GM18517 (cell line): ENCODE measurements at regions not wholly inside any gene's neighbourhood (a gene's known extent, or its start where the extent isn't known, plus 50 kb on each side); places are given as distances from the start of the nearest gene placed in this dataset.
"Not testable (repeated sequence)": the region's sequence is repeated elsewhere in the genome, so short reads cannot be mapped to it uniquely, and the experiment has no call there.

ENCODE experiments used
- ATAC-seq: cut with Tn5 transposase; IDR thresholded peaks from one replicate; pipeline ENCODE4 v1.9.1; 2021; ENCODE audit warnings: mild to moderate bottlenecking, moderate library complexity; ENCODE audit not compliant: unreplicated experiment

DNA sequence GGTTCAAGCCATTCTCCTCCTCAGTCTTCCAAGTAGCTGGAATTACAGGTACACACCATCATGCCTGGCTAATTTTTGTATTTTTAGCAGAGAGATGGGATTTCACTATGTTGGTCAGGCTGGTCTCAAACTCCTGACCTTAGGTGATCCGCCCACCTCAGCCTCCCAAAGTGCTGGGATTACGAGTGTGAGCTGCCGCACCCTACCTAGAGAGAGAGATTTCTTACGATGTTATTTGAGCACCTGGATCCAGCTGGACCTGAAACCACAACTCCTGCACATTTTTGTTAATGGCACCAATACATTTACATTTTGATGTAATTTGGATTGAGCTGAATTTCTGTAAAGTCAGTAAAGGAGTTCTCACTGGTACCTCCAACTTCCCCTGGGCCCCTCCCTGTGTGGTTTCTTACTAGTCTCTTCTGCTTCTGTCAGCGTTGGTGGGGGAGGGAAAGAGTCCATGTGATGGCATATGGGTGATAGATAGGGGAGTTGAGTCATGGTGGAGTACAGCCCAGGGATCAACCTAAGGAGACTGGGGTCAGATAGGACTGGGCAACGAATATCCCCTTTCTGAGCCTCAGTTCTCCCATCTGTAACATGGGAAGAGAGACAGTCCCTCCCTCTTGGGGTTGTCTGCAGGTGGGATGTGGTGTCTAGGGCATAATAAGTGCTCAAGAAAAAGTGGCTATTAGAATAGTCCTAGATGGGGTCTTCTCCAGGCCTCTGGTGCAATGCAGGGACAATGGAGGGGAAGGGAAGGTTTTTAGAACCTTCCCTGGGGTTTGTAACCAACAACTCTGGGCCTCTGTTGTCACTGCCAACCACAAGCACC lies 83.3 kb upstream of the MED13L start:
- no peak for ATAC-seq

DNA sequence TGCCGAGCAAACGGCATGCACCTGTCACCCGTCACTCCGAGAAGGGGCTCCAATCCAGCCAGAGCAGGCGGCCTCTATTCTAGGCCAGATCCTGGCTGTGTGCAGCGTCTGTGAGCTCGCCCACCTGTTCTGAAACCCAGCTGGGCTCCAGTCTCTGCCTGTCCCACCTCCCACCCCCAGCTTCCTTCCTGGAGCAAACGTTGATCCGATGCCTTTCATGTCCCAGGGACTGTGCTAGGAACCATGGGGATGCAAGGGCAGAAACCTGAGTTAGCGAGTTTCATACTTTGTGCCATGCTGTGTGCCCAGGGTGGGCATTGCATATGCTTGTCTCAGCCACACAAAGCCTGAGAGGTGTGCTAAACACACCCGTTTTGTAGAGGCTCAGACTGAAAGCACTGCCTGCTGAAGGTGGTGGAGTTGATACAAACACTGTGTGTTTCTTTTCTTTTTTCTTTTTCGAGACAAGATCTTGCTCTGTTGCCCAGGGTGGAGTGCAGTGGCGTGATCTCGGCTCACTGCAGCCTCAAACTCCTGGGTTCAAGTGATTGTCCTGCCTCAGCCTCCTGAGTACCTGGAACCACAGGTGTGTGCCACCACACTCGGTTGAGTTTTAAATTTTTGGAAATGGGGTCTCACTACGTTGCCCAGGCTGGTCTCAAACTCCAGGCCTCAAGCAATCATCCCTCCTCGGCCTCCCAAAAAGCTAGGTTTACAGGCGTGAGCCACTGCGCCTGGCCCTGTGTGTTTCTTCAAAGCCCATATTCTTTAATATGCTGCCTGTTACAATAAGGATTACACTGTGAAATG lies 84.1 kb upstream of the MED13L start:
- no peak for ATAC-seq

GRCh38 chr12:116365114-116365513 lies 87.6 kb upstream of the MED13L start:
- ATAC-seq = no peak

DNA sequence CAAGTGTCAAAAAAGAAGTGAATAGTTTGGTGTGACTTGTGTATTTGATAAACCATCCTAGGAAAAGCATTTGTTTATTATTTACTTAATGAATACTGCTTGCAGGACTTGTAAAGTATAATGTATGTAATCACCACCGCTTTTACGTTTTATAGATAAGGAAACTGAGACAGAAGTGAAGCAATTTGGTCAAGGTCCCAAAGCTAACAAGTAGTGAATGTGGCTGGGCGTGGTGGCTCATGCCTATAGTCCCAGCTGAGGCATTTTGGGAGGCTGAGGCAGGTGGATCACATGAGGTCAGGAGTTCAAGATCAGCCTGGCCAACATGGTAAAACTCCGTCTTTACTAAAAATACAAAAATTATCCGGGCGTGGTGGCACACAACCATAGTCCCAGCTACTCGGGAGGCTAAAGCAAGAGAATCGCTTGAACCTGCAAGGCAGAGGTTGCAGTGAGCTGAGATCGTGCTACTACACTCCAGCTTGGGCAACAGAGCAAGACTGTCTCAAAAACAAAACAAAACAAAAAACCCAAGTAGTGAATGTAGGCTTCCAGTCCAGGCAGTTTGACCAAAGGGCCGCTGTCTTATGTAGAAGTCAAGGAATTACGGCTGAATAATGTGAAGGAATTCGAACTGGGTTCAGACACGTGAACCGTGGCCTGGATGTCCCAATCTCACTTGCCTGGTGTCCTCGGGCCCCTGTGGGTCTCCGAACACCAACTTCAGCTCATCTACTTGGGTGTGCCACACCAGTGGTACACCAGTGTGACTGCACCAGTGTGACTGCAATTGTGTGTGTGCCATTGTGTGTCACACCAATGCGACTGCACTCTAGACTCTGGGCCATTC lies 88.3 kb upstream of the MED13L start:
- no peak for ATAC-seq

DNA sequence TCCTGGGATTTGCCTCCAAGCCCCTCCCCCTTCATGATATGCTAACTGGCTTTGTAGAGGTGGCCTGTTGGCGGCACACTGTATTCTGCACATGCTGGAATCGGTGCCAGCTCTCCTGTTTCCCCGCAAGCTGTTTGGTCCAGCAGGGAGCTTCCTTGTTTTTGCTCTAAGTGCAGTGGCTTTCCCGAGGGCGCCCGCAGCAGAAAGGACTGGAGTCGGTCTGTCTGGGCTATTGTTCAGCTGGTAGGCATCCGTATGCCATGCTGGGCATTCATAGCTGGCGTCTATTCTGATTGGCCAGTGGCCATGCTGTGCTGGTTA lies 88.9 kb upstream of the MED13L start:
- ATAC-seq = no peak

- no peak for ATAC-seq
These were observed 89.3 kb upstream of the MED13L start for GRCh38 chr12:116366824-116367223.

- ATAC-seq = no peak
These were observed 91.0 kb upstream of the MED13L start for GRCh38 chr12:116368196-116369194.

- ATAC-seq = no peak
These were observed 92.5 kb upstream of the MED13L start for GRCh38 chr12:116370004-116370404.

DNA sequence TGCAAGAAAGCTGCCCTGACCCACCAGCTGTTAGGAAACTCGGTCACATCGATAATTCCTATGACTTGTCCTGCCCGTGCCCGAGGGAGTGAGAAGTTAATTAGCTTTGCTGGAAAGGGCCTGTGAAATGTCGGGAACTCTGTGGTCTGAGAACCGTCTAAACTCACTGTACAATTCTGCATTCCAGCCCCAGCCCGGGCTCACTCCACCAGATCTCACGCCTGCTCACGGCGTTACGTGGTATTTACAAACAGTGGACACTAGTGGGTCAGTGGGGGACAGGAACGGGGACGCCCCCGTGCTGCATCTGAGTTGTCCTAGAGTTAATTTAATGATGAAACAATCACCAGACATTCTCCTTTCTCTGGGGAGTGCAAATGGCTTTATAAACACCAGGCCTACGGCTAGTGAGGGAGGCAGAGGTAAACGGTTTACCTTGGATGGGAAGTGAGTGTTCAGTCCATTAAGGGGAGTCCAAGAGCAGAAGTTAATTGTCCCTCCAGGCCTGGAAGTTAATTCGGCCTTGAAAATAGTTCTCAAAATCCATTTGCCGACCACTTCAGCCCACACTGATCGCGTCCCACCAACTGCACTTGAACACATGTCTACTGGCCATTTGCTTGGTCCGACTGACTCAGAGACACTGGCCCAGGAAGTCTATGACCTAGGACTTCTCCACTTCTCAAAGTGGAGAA lies 93.5 kb upstream of the MED13L start:
- no peak for ATAC-seq

GRCh38 chr12:116372815-116373214 lies 95.3 kb upstream of the MED13L start:
- ATAC-seq = no peak

- ATAC-seq = no peak
These were observed 96.2 kb upstream of the MED13L start for GRCh38 chr12:116373572-116374206.

DNA sequence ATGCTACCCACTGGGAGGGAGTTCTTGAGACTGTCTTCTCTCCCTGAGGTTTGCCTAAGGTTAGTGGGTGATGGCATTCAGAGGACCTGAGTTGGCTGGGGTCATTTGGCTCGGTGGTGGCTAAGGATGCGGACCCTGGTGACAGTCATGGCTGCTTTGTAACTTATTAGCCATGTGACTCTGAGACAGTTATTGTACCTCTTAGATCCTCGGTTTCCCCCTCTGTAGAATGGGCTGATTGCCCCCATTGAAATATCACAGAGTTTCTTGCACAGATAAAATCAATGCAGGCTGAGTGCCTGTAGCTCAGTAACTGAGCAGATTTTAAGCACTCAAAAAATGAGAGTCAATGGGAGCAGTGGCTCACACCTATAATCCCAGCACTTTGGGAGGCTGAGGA lies 96.7 kb upstream of the MED13L start:
- ATAC-seq = no peak

DNA sequence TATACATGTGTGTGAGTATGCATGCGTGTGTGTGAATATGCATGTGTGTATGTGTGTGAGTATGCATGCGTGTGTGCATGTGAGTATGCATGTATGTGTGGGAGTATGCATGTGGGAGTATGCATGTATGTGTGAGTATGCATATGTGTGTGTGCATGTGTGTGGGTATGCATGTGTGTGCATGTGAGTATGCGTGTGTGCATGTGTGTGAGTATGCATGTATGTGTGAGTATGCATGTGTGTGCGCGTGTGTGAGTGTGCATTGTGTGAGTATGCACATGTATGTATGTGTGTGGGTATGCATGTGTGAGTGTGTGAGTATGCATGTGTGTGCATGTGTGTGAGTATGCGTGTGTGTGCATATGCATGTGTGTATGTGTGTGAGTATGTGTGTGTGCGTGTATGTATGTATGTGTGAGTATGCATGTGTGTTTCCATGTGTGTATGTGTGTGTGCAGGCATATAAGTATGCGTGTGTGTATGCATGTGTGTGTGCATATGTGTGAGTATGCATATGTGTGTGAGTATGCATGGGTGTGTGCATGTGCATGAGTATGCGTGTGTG lies 97.9 kb upstream of the MED13L start:
- no peak for ATAC-seq

- no peak for ATAC-seq
These were observed 99.1 kb upstream of the MED13L start for GRCh38 chr12:116376354-116377193.

GRCh38 chr12:116377194-116377571 lies 99.7 kb upstream of the MED13L start:
- ATAC-seq = not testable (repeated sequence)

GRCh38 chr12:116378002-116378401 lies 100.5 kb upstream of the MED13L start:
- ATAC-seq = no peak

- ATAC-seq = no peak
These were observed 102.6 kb upstream of the MED13L start for GRCh38 chr12:116380108-116380507.

DNA sequence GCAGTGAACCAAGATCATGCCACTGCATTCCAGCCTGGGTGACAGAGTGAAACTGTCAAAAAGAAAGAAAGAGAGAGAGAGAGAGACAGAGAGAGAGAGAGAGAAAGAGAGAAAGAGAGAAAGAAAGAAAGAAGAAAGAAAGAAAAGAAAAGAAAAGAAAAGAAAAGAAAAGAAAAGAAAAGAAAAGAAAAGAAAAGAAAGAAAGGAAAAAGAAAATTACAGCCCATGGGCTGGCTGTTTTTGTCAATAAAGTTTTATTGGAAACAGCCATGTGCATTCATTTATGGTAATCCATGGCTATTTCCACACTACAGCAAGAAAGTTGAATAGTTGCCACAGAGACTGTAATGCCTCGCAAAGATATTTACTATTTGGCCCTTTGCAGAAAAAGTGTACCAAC lies 103.2 kb upstream of the MED13L start:
- ATAC-seq = not testable (repeated sequence)
